ENCODE measurements at regions not wholly inside any gene's neighbourhood (a gene's known extent, or its start where the extent isn't known, plus 50 kb on each side); places are given as distances from the start of the nearest gene placed in this dataset.

GRCh38 chr1:173270243-173270642, 63.1 kb upstream of the TNFSF4 start:
- TF ChIP-seq, protein P1, sequence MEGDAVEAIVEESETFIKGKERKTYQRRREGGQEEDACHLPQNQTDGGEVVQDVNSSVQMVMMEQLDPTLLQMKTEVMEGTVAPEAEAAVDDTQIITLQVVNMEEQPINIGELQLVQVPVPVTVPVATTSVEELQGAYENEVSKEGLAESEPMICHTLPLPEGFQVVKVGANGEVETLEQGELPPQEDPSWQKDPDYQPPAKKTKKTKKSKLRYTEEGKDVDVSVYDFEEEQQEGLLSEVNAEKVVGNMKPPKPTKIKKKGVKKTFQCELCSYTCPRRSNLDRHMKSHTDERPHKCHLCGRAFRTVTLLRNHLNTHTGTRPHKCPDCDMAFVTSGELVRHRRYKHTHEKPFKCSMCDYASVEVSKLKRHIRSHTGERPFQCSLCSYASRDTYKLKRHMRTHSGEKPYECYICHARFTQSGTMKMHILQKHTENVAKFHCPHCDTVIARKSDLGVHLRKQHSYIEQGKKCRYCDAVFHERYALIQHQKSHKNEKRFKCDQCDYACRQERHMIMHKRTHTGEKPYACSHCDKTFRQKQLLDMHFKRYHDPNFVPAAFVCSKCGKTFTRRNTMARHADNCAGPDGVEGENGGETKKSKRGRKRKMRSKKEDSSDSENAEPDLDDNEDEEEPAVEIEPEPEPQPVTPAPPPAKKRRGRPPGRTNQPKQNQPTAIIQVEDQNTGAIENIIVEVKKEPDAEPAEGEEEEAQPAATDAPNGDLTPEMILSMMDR (IDR thresholded peaks at IDR 0.05): no peak
- no peak for TF ChIP-seq ZBTB21 (CRISPR knock-in tag; IDR thresholded peaks at IDR 0.05; ENCODE audit: borderline replicate concordance)
- TF ChIP-seq, protein P2, sequence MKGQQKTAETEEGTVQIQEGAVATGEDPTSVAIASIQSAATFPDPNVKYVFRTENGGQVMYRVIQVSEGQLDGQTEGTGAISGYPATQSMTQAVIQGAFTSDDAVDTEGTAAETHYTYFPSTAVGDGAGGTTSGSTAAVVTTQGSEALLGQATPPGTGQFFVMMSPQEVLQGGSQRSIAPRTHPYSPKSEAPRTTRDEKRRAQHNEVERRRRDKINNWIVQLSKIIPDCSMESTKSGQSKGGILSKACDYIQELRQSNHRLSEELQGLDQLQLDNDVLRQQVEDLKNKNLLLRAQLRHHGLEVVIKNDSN (CRISPR knock-in tag; IDR thresholded peaks at IDR 0.05): no peak
- TF ChIP-seq IRF2 (CRISPR knock-in tag; IDR thresholded peaks at IDR 0.05; ENCODE audit: borderline replicate concordance, low read depth): no peak
- no peak for TF ChIP-seq TEAD1 (CRISPR knock-in tag; IDR thresholded peaks at IDR 0.05)
- no peak for TF ChIP-seq AR (CRISPR knock-in tag; IDR thresholded peaks at IDR 0.05)
- no peak for TF ChIP-seq ZNF263 (CRISPR knock-in tag; IDR thresholded peaks at IDR 0.05; ENCODE audit: low read depth)
- TF ChIP-seq ZNF138 (CRISPR knock-in tag; conservative IDR thresholded peaks at IDR 0.05): no peak

Data from WTC11 (cell line).